GM18505 (cell line): ENCODE measurements at regions not wholly inside any gene's neighbourhood (a gene's known extent, or its start where the extent isn't known, plus 50 kb on each side); places are given as distances from the start of the nearest gene placed in this dataset.

Experiments
- ATAC-seq: cut with Tn5 transposase; IDR thresholded peaks from one replicate; pipeline ENCODE4 v1.9.1; 2021; ENCODE audit not compliant: unreplicated experiment
- POLR2A ChIP-seq: IDR thresholded peaks from 4 replicates; pipeline ENCODE4 v1.6.1; 2011; ENCODE audit warnings: borderline replicate concordance; ENCODE audit not compliant: insufficient read depth, insufficient read length; ENCODE audit errors: extremely low read depth

GRCh38 chr4:163610648-163611047 lies 116.2 kb downstream of the TMA16 start:
- no peak for TF ChIP-seq POLR2A
- ATAC-seq = no peak

GRCh38 chr4:163611182-163611581 lies 116.7 kb downstream of the TMA16 start:
- no peak for ATAC-seq
- no peak for TF ChIP-seq POLR2A

GRCh38 chr4:163611784-163612445 lies 117.4 kb downstream of the TMA16 start:
- TF ChIP-seq POLR2A = no peak
- ATAC-seq = peak; percentile 69

- TF ChIP-seq POLR2A = no peak
- no peak for ATAC-seq
These were observed 118.3 kb downstream of the TMA16 start for GRCh38 chr4:163612762-163613161.

- no peak for ATAC-seq
- TF ChIP-seq POLR2A = no peak
These were observed 118.9 kb downstream of the TMA16 start for GRCh38 chr4:163613383-163613782.

- TF ChIP-seq POLR2A = no peak
- no peak for ATAC-seq
These were observed 120.4 kb downstream of the TMA16 start for GRCh38 chr4:163614866-163615265.

- ATAC-seq = no peak
- no peak for TF ChIP-seq POLR2A
These were observed 124.4 kb downstream of the TMA16 start for GRCh38 chr4:163618845-163619244.

GRCh38 chr4:163620738-163621137 lies 126.2 kb downstream of the TMA16 start:
- no peak for TF ChIP-seq POLR2A
- no peak for ATAC-seq

- TF ChIP-seq POLR2A = no peak
- no peak for ATAC-seq
These were observed 127.3 kb downstream of the TMA16 start for GRCh38 chr4:163621821-163622220.

GRCh38 chr4:163622379-163623035 lies 128.0 kb downstream of the TMA16 start:
- TF ChIP-seq POLR2A = no peak
- no peak for ATAC-seq

GRCh38 chr4:163623787-163624186 lies 129.3 kb downstream of the TMA16 start:
- TF ChIP-seq POLR2A = no peak
- no peak for ATAC-seq

- no peak for ATAC-seq
- no peak for TF ChIP-seq POLR2A
These were observed 130.2 kb downstream of the TMA16 start for GRCh38 chr4:163624727-163625126.

GRCh38 chr4:163631288-163631687 lies 136.8 kb downstream of the TMA16 start:
- no peak for ATAC-seq
- no peak for TF ChIP-seq POLR2A

- ATAC-seq = no peak
- no peak for TF ChIP-seq POLR2A
These were observed 144.4 kb downstream of the TMA16 start for GRCh38 chr4:163638909-163639308.

GRCh38 chr4:163649557-163650091 lies 155.1 kb downstream of the TMA16 start:
- ATAC-seq = no peak
- TF ChIP-seq POLR2A = no peak

GRCh38 chr4:163651761-163652160 lies 157.3 kb downstream of the TMA16 start:
- TF ChIP-seq POLR2A = no peak
- ATAC-seq = no peak
